ENCODE measurements at regions not wholly inside any gene's neighbourhood (a gene's known extent, or its start where the extent isn't known, plus 50 kb on each side); places are given as distances from the start of the nearest gene placed in this dataset.

DNA sequence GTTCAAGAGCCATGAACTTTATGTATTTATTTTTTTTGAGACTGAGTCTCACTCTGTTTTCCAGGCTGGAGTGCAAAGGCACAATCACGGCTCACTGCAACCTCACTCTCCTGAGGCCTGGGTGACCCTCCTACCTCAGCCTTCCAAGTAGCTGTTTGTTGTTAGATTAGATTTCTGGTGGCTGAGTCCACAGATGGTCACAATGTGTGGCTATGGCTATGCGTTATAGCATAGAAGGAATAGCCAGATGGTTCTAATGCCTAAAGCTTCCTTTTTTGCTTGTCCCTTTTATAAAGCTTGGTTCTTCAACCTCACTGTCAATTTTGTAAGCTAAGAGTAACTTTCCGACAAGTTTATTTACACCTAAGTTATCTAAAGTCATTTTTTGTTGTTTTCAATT, 62.3 kb upstream of the FMN2 start:
- Histone ChIP-seq H3K27ac (no peak overlapping the region), H3K36me3 (no peaks in the 10 kb centered on the region), H3K4me3 (no peak overlapping the region), H3K9me3 (no peaks in the 10 kb centered on the region), H3K4me1 (peaks cover 0 to 6% (median 0%) of the 10 kb centered on the region in 4 donors), H3K27me3 (no peaks in the 10 kb centered on the region)
- DNase-seq, result no peak
- TF ChIP-seq POLR2A (IDR thresholded peaks at IDR 0.05), result no peak
- no peak for TF ChIP-seq CTCF (IDR thresholded peaks at IDR 0.05)
- TF ChIP-seq POLR2AphosphoS5 (IDR thresholded peaks at IDR 0.05), result no peak
- TF ChIP-seq EP300 (IDR thresholded peaks at IDR 0.05), result no peak
- 90 to 92% methylated on average over 3 of the region's 3 CpGs for WGBS, 2 donors
- intact Hi-C loops (cut with DNase I), result loop anchor here (5.0 to 10.0 kb wide), 2 partner anchors 63 to 575 kb away; partner anchors contain the start of gene FMN2

- TF ChIP-seq CTCF (IDR thresholded peaks at IDR 0.05), result no peak
- no peak for TF ChIP-seq POLR2AphosphoS5 (IDR thresholded peaks at IDR 0.05)
- TF ChIP-seq POLR2A (IDR thresholded peaks at IDR 0.05), result no peak
- no peak for TF ChIP-seq EP300 (IDR thresholded peaks at IDR 0.05)
- Histone ChIP-seq H3K4me1 (peaks cover 0 to 6% (median 0%) of the 10 kb centered on the region in 4 donors), H3K36me3 (no peaks in the 10 kb centered on the region), H3K9me3 (no peaks in the 10 kb centered on the region), H3K27me3 (no peaks in the 10 kb centered on the region), H3K27ac (no peak overlapping the region), H3K4me3 (no peak overlapping the region)
- 87 to 88% methylated on average over 5 of the region's 5 CpGs for WGBS, 2 donors
- DNase-seq, result no peak
- intact Hi-C loops (cut with DNase I), result no loop called here
Measured at GRCh38 chr1:240030236-240030635, 61.4 kb upstream of the FMN2 start.

GRCh38 chr1:240031009-240031408, 60.7 kb upstream of the FMN2 start:
- intact Hi-C loops (cut with DNase I), result no loop called here

DNA sequence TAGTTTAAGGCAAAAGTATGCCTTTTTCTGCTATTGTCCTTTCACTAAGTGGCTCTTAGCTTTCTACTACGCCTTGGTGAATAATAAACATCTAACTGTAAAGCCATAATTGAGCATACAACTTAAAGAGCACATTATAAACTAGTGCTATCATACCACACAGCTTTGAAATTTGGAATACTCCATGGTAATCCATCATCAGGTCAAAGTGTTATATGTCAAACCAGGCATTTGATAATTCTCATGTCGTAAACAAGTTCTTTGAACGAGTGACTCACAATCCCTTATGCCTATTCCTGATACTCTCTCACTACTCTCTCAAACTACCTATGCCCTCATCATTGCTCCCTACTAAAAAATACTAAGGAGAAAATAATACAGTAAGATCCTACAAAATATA, 60.3 kb upstream of the FMN2 start:
- Histone ChIP-seq H3K27ac (no peak overlapping the region), H3K27me3 (no peaks in the 10 kb centered on the region), H3K4me1 (peaks cover 0 to 6% (median 0%) of the 10 kb centered on the region in 4 donors), H3K9me3 (no peaks in the 10 kb centered on the region), H3K4me3 (no peak overlapping the region), H3K36me3 (no peaks in the 10 kb centered on the region)
- WGBS, 2 donors, result 21 to 71% methylated on average over 3 of the region's 3 CpGs
- TF ChIP-seq EP300 (IDR thresholded peaks at IDR 0.05) (no peak), POLR2A (IDR thresholded peaks at IDR 0.05) (no peak), POLR2AphosphoS5 (IDR thresholded peaks at IDR 0.05) (no peak)
- intact Hi-C loops (cut with DNase I), result no loop called here
- DNase-seq, result no peak

More at GRCh38 chr1:240031009-240031408, 60.7 kb upstream of the FMN2 start:
- Histone ChIP-seq H3K9me3 (no peaks in the 10 kb centered on the region), H3K4me3 (no peak overlapping the region), H3K27me3 (no peaks in the 10 kb centered on the region), H3K4me1 (peaks cover 0 to 6% (median 0%) of the 10 kb centered on the region in 4 donors), H3K36me3 (no peaks in the 10 kb centered on the region), H3K27ac (no peak overlapping the region)
- 69 to 71% methylated on average over 5 of the region's 5 CpGs for WGBS, 2 donors
- no peak for DNase-seq
- no peak for TF ChIP-seq CTCF (IDR thresholded peaks at IDR 0.05)
- no peak for TF ChIP-seq EP300 (IDR thresholded peaks at IDR 0.05)
- TF ChIP-seq POLR2AphosphoS5 (IDR thresholded peaks at IDR 0.05), result no peak
- TF ChIP-seq POLR2A (IDR thresholded peaks at IDR 0.05), result no peak

DNA sequence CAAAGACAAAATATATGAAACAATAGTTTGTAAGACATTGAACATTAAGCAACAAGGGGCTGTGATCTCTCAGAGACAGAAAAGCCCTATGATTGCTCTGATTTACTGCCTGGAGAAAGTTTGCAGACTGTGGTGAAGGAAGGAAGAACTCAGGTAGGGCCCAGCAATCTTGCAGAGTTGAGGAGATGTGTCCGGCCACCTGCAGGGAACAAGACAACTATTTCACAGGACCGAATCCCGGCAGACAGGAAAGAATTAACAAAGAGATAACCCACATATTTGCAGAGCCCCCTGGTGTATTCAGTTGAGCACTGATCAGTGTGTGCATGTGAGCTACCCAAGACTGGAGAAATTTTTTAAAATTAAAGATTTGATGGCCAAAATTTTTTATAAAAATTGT, 58.3 kb upstream of the FMN2 start:
- intact Hi-C loops (cut with DNase I), result no loop called here
- Histone ChIP-seq H3K9me3 (no peaks in the 10 kb centered on the region), H3K4me3 (no peak overlapping the region), H3K27me3 (no peaks in the 10 kb centered on the region), H3K36me3 (no peaks in the 10 kb centered on the region), H3K4me1 (no peaks in the 10 kb centered on the region), H3K27ac (no peak overlapping the region)
- TF ChIP-seq POLR2AphosphoS5 (IDR thresholded peaks at IDR 0.05) (no peak), CTCF (IDR thresholded peaks at IDR 0.05) (no peak), POLR2A (IDR thresholded peaks at IDR 0.05) (no peak), EP300 (IDR thresholded peaks at IDR 0.05) (no peak)
- 71 to 91% methylated on average over 3 of the region's 3 CpGs for WGBS, 2 donors
- no peak for DNase-seq
